PC-9 (cell line): ENCODE measurements at regions not wholly inside any gene's neighbourhood (a gene's known extent, or its start where the extent isn't known, plus 50 kb on each side); places are given as distances from the start of the nearest gene placed in this dataset.

Source experiments
- BruUV-seq: library from RNA; stranded (reverse); fragments of 400-500 nt; replicated peaks from 2 replicates; lab custom pipeline; 2021; lab: Mats Ljungman, UMichigan
- CTCF ChIA-PET: fragments of 300-600 bp; sonication (Branson Sonifier 250); formaldehyde crosslinking; loops from one replicate; lab custom pipeline; 2022; ENCODE audit warnings: antibody characterized with exemption; lab: Charles Lee
- POLR2A ChIA-PET: fragments of 300-600 bp; sonication (Branson Sonifier 250); formaldehyde crosslinking; loops from one replicate; lab custom pipeline; 2022; ENCODE audit warnings: antibody characterized with exemption; ENCODE audit not compliant: unreplicated experiment; lab: Charles Lee
- DNase-seq, 2 experiments: peaks; one replicate each; pipeline versions ENCODE4 v3.0.0 to v3.0.0-alpha.2; 2015 to 2022; ENCODE audit warnings: mixed read lengths in 1 of 2
- H2AFZ ChIP-seq: fragments of 200-600 bp; sonication (generic); 2 replicates; pipeline ENCODE4 v1.8.1; 2017; ENCODE audit warnings: antibody characterized with exemption
- H3F3A ChIP-seq: fragments of 200-600 bp; sonication (generic); 2 replicates; pipeline ENCODE4 v1.8.1; 2017; ENCODE audit warnings: antibody characterized with exemption, mild to moderate bottlenecking, low read depth; ENCODE audit not compliant: insufficient read depth
- H3K27ac ChIP-seq: fragments of 200-600 bp; sonication (generic); 2 replicates; pipeline ENCODE4 v1.6.1; 2016; ENCODE audit warnings: mixed run types
- H3K27me3 ChIP-seq: fragments of 200-600 bp; sonication (generic); 2 replicates; pipeline ENCODE4 v1.6.1; 2016; ENCODE audit warnings: low read depth, mixed run types; ENCODE audit not compliant: insufficient read depth
- H3K36me3 ChIP-seq: fragments of 200-600 bp; sonication (generic); 2 replicates; pipeline ENCODE4 v1.6.1; 2016; ENCODE audit warnings: low read depth, mixed run types
- H3K4me1 ChIP-seq: fragments of 200-600 bp; sonication (generic); replicated peaks from 2 replicates; pipeline ENCODE4 v1.6.1; 2016; ENCODE audit warnings: mixed run types; ENCODE audit not compliant: insufficient read depth
- H3K4me2 ChIP-seq: fragments of 200-600 bp; sonication (generic); 2 replicates; pipeline ENCODE4 v1.6.1; 2017; ENCODE audit warnings: mixed run types
- H3K4me3 ChIP-seq: fragments of 200-600 bp; sonication (generic); 2 replicates; pipeline ENCODE4 v1.6.1; 2016; ENCODE audit warnings: mixed run types
- H3K79me2 ChIP-seq: fragments of 200-600 bp; sonication (generic); 2 replicates; pipeline ENCODE4 v1.6.1; 2017; ENCODE audit warnings: low read depth, mixed run types
- H3K9me2 ChIP-seq: fragments of 200-600 bp; sonication (generic); 2 replicates; pipeline ENCODE4 v1.8.1; 2017; ENCODE audit warnings: mild to moderate bottlenecking; ENCODE audit not compliant: insufficient read depth
- H3K9me3 ChIP-seq: fragments of 200-600 bp; sonication (generic); 2 replicates; pipeline ENCODE4 v1.8.1; 2016; ENCODE audit warnings: low read depth; ENCODE audit not compliant: insufficient read depth
- H4K20me1 ChIP-seq: fragments of 200-600 bp; sonication (generic); 2 replicates; pipeline ENCODE4 v1.8.1; 2017; ENCODE audit not compliant: insufficient read depth
- CTCF ChIP-seq: fragments of 200-600 bp; sonication (generic); conservative IDR thresholded peaks from 2 replicates; pipeline ENCODE4 v1.6.1; 2017; ENCODE audit warnings: mixed run types, antibody characterized with exemption, mild to moderate bottlenecking, moderate library complexity
- EZH2 ChIP-seq: fragments of 200-600 bp; sonication (generic); IDR thresholded peaks from 2 replicates; pipeline ENCODE4 v1.8.0; 2017; ENCODE audit warnings: antibody characterized with exemption, low read depth
- intact Hi-C: fragments of 100-400 bp; cut with micrococcal nuclease; formaldehyde crosslinking; loops from one replicate; pipeline ENCODE4 v1.10.0; 2022; ENCODE audit not compliant: unreplicated experiment

DNA sequence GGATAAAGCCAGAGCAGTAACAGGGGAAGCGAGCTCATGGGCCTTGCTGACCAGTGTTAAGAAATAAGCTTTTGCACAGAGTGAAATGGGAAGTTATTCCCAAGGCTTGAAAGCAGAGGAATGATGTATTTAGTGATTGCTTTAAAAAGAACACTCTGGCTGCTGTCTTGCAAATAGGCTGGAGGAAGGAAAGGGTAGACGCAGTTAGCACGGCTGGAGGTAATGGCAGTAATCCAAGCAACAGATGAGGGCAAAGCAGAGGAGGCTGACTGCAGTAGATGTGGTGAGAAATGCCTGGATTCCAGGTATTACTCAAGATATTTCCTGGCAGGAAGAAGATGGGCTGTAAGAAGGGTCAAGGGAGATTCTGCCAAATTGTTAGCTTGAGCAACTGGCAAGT, 1342.3 kb upstream of the AGA start:
- CTCF ChIA-PET, result no interaction called here
- H3K79me2 ChIP-seq, result no peaks in the 10 kb centered on the region
- no peaks in the 10 kb centered on the region for H3K9me3 ChIP-seq
- H3K27me3 ChIP-seq, result no peaks in the 10 kb centered on the region
- no peak overlapping the region for H2AFZ ChIP-seq
- no peaks in the 10 kb centered on the region for H3K36me3 ChIP-seq
- DNase-seq, result no peak
- TF ChIP-seq EZH2, result no peak
- TF ChIP-seq CTCF, result no peak
- intact Hi-C loops, result no loop called here
- no peak overlapping the region for H3K27ac ChIP-seq
- H3K4me2 ChIP-seq, result no peak overlapping the region
- BruUV-seq, result no TSS peak
- no peak overlapping the region for H3K4me3 ChIP-seq
- no peaks in the 10 kb centered on the region for H3F3A ChIP-seq
- H4K20me1 ChIP-seq, result no peaks in the 10 kb centered on the region
- POLR2A ChIA-PET, result no interaction called here
- no peaks in the 10 kb centered on the region for H3K4me1 ChIP-seq
- H3K9me2 ChIP-seq, result no peaks in the 10 kb centered on the region

DNA sequence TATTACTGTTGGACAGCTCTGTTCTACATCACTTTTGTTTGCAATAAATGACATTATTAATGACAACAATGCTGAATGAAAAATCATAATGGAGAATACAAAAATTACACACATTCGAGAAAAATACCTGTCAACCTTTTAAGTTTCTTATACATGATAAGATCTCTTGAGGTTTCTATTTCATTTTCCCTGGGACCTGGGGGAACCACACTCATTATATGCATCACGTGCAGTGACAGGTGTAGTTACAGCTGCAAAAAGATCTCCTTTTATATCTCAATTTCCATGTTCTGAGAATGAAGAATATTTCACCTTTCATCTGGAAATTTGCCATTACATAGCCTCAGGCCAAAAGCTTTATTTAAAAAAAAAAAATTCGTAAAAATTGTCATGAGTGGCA, 1347.0 kb upstream of the AGA start:
- no peak for TF ChIP-seq EZH2
- TF ChIP-seq CTCF, result no peak
- no peak for DNase-seq
- Histone ChIP-seq H3K27me3 (no peaks in the 10 kb centered on the region), H3K9me2 (no peaks in the 10 kb centered on the region), H3K4me3 (no peak overlapping the region), H3F3A (no peaks in the 10 kb centered on the region), H3K79me2 (no peaks in the 10 kb centered on the region), H3K27ac (no peak overlapping the region), H3K4me1 (no peaks in the 10 kb centered on the region), H3K4me2 (no peak overlapping the region), H3K9me3 (no peaks in the 10 kb centered on the region), H2AFZ (no peak overlapping the region), H3K36me3 (no peaks in the 10 kb centered on the region), H4K20me1 (no peaks in the 10 kb centered on the region)
- no TSS peak for BruUV-seq
- intact Hi-C loops, result no loop called here
- CTCF ChIA-PET, result no interaction called here
- POLR2A ChIA-PET, result no interaction called here

GRCh38 chr4:178799204-178799603, 1357.0 kb upstream of the AGA start:
- Histone ChIP-seq H3K36me3 (no peaks in the 10 kb centered on the region), H3K4me2 (no peak overlapping the region), H3K79me2 (no peaks in the 10 kb centered on the region), H3K27ac (no peak overlapping the region), H3K9me3 (no peaks in the 10 kb centered on the region), H3K9me2 (no peaks in the 10 kb centered on the region), H2AFZ (no peak overlapping the region), H3K27me3 (no peaks in the 10 kb centered on the region), H4K20me1 (no peaks in the 10 kb centered on the region), H3K4me3 (no peak overlapping the region), H3F3A (no peaks in the 10 kb centered on the region), H3K4me1 (no peaks in the 10 kb centered on the region)
- TF ChIP-seq CTCF, result no peak
- no peak for TF ChIP-seq EZH2
- ChIA-PET POLR2A (no interaction called here), CTCF (no interaction called here)
- no peak for DNase-seq
- no TSS peak for BruUV-seq
- intact Hi-C loops, result no loop called here
